Sigmoid colon (tissue), 6 donors: ENCODE measurements at regions not wholly inside any gene's neighbourhood (a gene's known extent, or its start where the extent isn't known, plus 50 kb on each side); places are given as distances from the start of the nearest gene placed in this dataset.

Experiments
- DNase-seq: peaks from one replicate; pipeline ENCODE4 v3.0.0-alpha.2; 2019
- H3K27ac ChIP-seq, 4 donors: fragments of 200-600 bp; sonication (generic); one replicate each; pipeline ENCODE4 v1.5.1; 2016 to 2019; ENCODE audit warnings: mild to moderate bottlenecking in 1 of 4
- H3K27me3 ChIP-seq, 3 donors: fragments of 200-600 bp; sonication (generic); one replicate each; pipeline ENCODE4 v1.5.1; 2019; ENCODE audit warnings: mild to moderate bottlenecking in 1 of 3
- H3K36me3 ChIP-seq, 4 donors: fragments of 200-600 bp; sonication (generic); one replicate each; pipeline ENCODE4 v1.5.1; 2016 to 2019
- H3K4me1 ChIP-seq, 4 donors: fragments of 200-600 bp; sonication (generic); one replicate each; pipeline ENCODE4 v1.5.1; 2017 to 2019
- H3K4me3 ChIP-seq, 4 donors: fragments of 200-600 bp; sonication (generic); one replicate each; pipeline ENCODE4 v1.5.1; 2017 to 2019; ENCODE audit warnings: mild to moderate bottlenecking in 2 of 4, moderate library complexity in 1 of 4
- H3K9me3 ChIP-seq, 4 donors: fragments of 200-600 bp in 3 of 4; sonication (generic) in 3 of 4; one replicate each; pipeline versions ENCODE4 v1.5.1 to v1.6.1; 2013 to 2019
- EP300 ChIP-seq, 4 donors: sonication (generic); formaldehyde crosslinking; IDR thresholded peaks; one replicate each; pipeline ENCODE4 v1.6.1; 2017; ENCODE audit warnings: antibody characterized with exemption in 4 of 4
- POLR2A ChIP-seq, 2 donors: fragments of 450-650 bp; IDR thresholded peaks; one replicate each; pipeline ENCODE4 v1.6.1; 2016; ENCODE audit warnings: antibody characterized with exemption in 2 of 2, mild to moderate bottlenecking in 2 of 2, moderate library complexity in 2 of 2
- POLR2AphosphoS5 ChIP-seq, 4 donors: sonication (generic); formaldehyde crosslinking; IDR thresholded peaks; one replicate each; pipeline ENCODE4 v1.6.1; 2017; ENCODE audit warnings: antibody characterized with exemption in 4 of 4
- WGBS, 2 donors: extraction: QIAGEN DNeasy Blood & Tissue Kit; methylation state at CpG; one replicate each; pipeline ENCODE4 v1.1.7; 2013; 5-methylcytosine and 5-hydroxymethylcytosine counted together
- intact Hi-C: fragments of 100-400 bp; cut with DNase I; formaldehyde crosslinking; loops from one replicate; pipeline ENCODE4 v1.15.1; 2023
- TF ChIP-seq, protein P1 (sequence below), 4 experiments: fragments of 450-650 bp in 3 of 4; fragments of 200-600 bp in 1 of 4; IDR thresholded peaks; one replicate each; pipeline ENCODE4 v1.5.1; 2016 to 2019; ENCODE audit warnings: antibody characterized with exemption in 4 of 4, mild to moderate bottlenecking in 3 of 4, moderate library complexity in 2 of 4
- donor health status: healthy with polysubstance abuse.
- donor health status: healthy.

DNA sequence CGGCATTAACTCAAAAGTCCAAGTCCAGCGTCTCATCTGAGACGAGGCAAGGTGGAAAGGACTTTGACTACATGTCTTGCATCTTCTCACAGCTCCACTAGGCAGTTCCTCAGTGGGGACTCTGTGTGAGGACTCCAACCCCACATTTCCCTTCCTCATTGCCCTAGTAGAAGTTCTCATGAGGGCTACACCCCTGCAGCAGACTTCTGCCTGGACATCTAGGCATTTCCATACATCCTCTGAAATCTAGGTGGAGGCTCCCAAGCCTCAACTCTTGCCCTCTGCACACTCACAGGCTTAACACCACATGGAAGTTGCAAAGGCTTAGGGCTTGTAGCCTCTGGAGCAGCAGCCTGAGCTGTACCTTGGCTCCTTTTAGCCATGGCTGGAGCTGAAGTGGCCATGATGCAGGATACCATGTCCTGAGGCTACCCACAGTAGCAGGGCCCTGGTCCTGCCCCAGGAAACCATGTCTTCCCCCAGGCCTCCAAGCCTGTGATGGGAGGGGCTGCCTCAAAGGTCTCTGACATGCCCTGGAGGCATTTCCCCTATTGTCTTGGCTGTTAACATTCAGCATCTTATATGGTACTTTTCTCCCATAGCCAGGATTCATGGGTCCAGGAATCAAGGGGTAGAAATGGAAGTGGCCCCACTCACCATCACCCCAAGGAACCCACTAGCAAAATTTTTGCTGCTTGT, 194.6 kb upstream of the KCNG1 start:
- Histone ChIP-seq H3K9me3 (peaks cover 0 to 7% (median 0%) of the 10 kb centered on the region in 4 donors), H3K36me3 (no peaks in the 10 kb centered on the region), H3K4me1 (peaks cover 0 to 6% (median 0%) of the 10 kb centered on the region in 4 donors), H3K27ac (no peak overlapping the region), H3K27me3 (peaks cover 0 to 34% (median 23%) of the 10 kb centered on the region in 3 donors), H3K4me3 (no peak overlapping the region)
- 97% methylated on average over 3 of the region's 3 CpGs for WGBS, 2 donors
- intact Hi-C loops = no loop called here
- DNase-seq = no peak
- TF ChIP-seq, protein P1, sequence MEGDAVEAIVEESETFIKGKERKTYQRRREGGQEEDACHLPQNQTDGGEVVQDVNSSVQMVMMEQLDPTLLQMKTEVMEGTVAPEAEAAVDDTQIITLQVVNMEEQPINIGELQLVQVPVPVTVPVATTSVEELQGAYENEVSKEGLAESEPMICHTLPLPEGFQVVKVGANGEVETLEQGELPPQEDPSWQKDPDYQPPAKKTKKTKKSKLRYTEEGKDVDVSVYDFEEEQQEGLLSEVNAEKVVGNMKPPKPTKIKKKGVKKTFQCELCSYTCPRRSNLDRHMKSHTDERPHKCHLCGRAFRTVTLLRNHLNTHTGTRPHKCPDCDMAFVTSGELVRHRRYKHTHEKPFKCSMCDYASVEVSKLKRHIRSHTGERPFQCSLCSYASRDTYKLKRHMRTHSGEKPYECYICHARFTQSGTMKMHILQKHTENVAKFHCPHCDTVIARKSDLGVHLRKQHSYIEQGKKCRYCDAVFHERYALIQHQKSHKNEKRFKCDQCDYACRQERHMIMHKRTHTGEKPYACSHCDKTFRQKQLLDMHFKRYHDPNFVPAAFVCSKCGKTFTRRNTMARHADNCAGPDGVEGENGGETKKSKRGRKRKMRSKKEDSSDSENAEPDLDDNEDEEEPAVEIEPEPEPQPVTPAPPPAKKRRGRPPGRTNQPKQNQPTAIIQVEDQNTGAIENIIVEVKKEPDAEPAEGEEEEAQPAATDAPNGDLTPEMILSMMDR (IDR thresholded peaks at IDR 0.05) = no peak
- TF ChIP-seq POLR2A (IDR thresholded peaks at IDR 0.05) = no peak
- no peak for TF ChIP-seq EP300 (IDR thresholded peaks at IDR 0.05)
- no peak for TF ChIP-seq POLR2AphosphoS5 (IDR thresholded peaks at IDR 0.05)

DNA sequence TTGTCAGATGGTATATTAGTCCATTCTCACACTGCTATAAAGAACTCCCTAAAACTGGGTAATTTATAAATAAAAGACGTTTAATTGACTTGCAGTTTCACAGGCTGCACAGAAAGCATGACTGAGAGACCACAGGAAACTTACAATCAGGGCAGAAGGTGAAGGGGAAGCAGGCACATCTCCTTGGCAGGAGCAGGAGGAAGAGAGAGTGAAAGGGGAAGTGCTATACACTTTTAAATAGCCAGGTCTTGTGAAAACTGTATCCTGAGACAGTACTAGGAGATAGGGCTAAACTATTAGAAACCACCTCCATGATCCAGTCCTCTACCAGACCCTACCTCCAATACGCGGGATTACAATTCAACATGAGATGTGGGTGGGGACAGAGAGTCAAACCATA, 193.9 kb upstream of the KCNG1 start:
- intact Hi-C loops = no loop called here
- Histone ChIP-seq H3K4me1 (peaks cover 0 to 6% (median 0%) of the 10 kb centered on the region in 4 donors), H3K27ac (no peak overlapping the region), H3K4me3 (no peak overlapping the region), H3K9me3 (peaks cover 0 to 7% (median 0%) of the 10 kb centered on the region in 4 donors), H3K27me3 (peaks cover 0 to 32% (median 23%) of the 10 kb centered on the region in 3 donors), H3K36me3 (no peaks in the 10 kb centered on the region)
- WGBS, 2 donors = 70 to 74% methylated on average over 3 of the region's 3 CpGs
- DNase-seq = no peak
- TF ChIP-seq, protein P1 (IDR thresholded peaks at IDR 0.05) = no peak
- TF ChIP-seq POLR2AphosphoS5 (IDR thresholded peaks at IDR 0.05) (no peak), POLR2A (IDR thresholded peaks at IDR 0.05) (no peak), EP300 (IDR thresholded peaks at IDR 0.05) (no peak)

DNA sequence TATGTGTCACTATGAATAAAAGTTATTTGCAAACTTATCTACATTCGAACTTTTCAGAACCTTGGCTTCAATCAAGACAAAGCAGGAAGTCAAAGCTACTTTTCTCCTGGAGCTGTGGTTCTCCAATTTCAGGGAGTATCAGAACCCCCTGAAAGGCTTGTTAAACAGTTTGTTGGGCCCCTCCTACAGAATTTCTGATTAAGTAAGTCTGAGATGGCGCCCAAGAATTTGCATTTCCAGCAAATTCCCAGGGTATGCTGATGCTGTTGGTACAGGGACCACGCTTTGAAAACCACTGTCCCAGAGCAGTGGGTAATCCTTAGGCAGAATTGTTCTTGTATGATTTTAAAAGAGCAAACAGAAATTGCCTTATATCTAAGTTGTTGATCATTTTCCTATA, 189.9 kb upstream of the KCNG1 start:
- no peak for DNase-seq
- no peaks in the 10 kb centered on the region for H3K36me3 ChIP-seq
- intact Hi-C loops = no loop called here
- H3K4me1 ChIP-seq = peaks cover 0 to 6% (median 0%) of the 10 kb centered on the region in 4 donors
- no peak overlapping the region for H3K27ac ChIP-seq
- no peak overlapping the region for H3K4me3 ChIP-seq
- TF ChIP-seq, protein P1 (IDR thresholded peaks at IDR 0.05) = no peak
- TF ChIP-seq POLR2A (IDR thresholded peaks at IDR 0.05) (no peak), POLR2AphosphoS5 (IDR thresholded peaks at IDR 0.05) (no peak), EP300 (IDR thresholded peaks at IDR 0.05) (no peak)
- peaks cover 0 to 11% (median 0%) of the 10 kb centered on the region in 3 donors for H3K27me3 ChIP-seq
- peaks cover 0 to 7% (median 0%) of the 10 kb centered on the region in 4 donors for H3K9me3 ChIP-seq
- 69 to 70% methylated on average over 3 of the region's 3 CpGs for WGBS, 2 donors

DNA sequence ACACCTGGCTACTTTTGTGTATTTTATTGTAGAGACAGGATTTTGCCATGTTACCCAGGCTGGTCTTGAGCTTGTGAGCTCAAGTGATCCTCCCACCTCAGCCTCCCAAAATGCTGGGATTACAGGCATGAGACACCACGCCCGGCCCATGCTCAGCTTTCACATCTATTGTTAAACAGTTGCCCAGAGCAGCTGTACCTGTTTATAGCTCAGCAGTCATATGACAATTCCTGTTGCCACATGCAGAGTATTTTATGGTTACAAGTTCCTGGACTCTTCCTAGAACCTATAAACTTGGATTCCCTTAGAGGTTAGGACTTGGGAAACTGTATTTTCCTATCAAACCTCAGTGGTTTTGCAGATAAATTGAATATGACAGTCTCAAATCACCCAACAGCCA, 188.3 kb upstream of the KCNG1 start:
- no peak overlapping the region for H3K4me3 ChIP-seq
- no peak overlapping the region for H3K27ac ChIP-seq
- DNase-seq = no peak
- peaks cover 0 to 4% (median 0%) of the 10 kb centered on the region in 4 donors for H3K4me1 ChIP-seq
- WGBS, 2 donors = 8 to 62% methylated on average over 2 of the region's 2 CpGs
- H3K36me3 ChIP-seq = no peaks in the 10 kb centered on the region
- intact Hi-C loops = no loop called here
- TF ChIP-seq, protein P1 (IDR thresholded peaks at IDR 0.05) = no peak
- no peak for TF ChIP-seq POLR2AphosphoS5 (IDR thresholded peaks at IDR 0.05)
- TF ChIP-seq POLR2A (IDR thresholded peaks at IDR 0.05) = no peak
- no peak for TF ChIP-seq EP300 (IDR thresholded peaks at IDR 0.05)
- peaks cover 0 to 11% (median 0%) of the 10 kb centered on the region in 3 donors for H3K27me3 ChIP-seq
- H3K9me3 ChIP-seq = no peaks in the 10 kb centered on the region
